Tibial nerve (tissue), 4 donors: ENCODE measurements at regions not wholly inside any gene's neighbourhood (a gene's known extent, or its start where the extent isn't known, plus 50 kb on each side); places are given as distances from the start of the nearest gene placed in this dataset.

Experiments
- DNase-seq, 2 donors: peaks; one replicate each; pipeline ENCODE4 v3.0.0-alpha.2; 2019; ENCODE audit warnings: low spot score in 2 of 2
- H3K27ac ChIP-seq, 4 donors: fragments of 200-600 bp; sonication (generic) in 3 of 4; one replicate each; pipeline ENCODE4 v1.5.1; 2017 to 2019; ENCODE audit warnings: mild to moderate bottlenecking in 1 of 4
- H3K27me3 ChIP-seq, 2 donors: fragments of 200-600 bp; sonication (generic) in 1 of 2; one replicate each; pipeline versions ENCODE4 v1.5.1 to v1.6.0; 2017 to 2019
- H3K36me3 ChIP-seq, 3 donors: fragments of 200-600 bp; sonication (generic); one replicate each; pipeline ENCODE4 v1.5.1; 2018 to 2019
- H3K4me1 ChIP-seq, 4 donors: fragments of 200-600 bp; sonication (generic) in 3 of 4; one replicate each; pipeline ENCODE4 v1.5.1; 2017 to 2019
- H3K4me3 ChIP-seq, 4 donors: fragments of 200-600 bp; sonication (generic) in 3 of 4; one replicate each; pipeline ENCODE4 v1.5.1; 2017 to 2019; ENCODE audit warnings: mild to moderate bottlenecking in 1 of 4, moderate library complexity in 1 of 4
- H3K9me3 ChIP-seq, 4 donors: fragments of 200-600 bp; sonication (generic) in 3 of 4; one replicate each; pipeline ENCODE4 v1.5.1; 2017 to 2019
- EP300 ChIP-seq, 2 donors: sonication (generic); formaldehyde crosslinking; IDR thresholded peaks; one replicate each; pipeline ENCODE4 v1.6.1; 2017; ENCODE audit warnings: antibody characterized with exemption in 2 of 2, mild to moderate bottlenecking in 1 of 2
- POLR2A ChIP-seq, 2 donors: fragments of 450-650 bp; IDR thresholded peaks; one replicate each; pipeline ENCODE4 v1.6.1; 2017; ENCODE audit warnings: antibody characterized with exemption in 2 of 2, mild to moderate bottlenecking in 2 of 2, moderate library complexity in 2 of 2
- WGBS, 2 donors: methylation state at CpG; one replicate each; pipeline ENCODE4 v1.1.5; 2018; 5-methylcytosine and 5-hydroxymethylcytosine counted together
- TF ChIP-seq, protein P1 (sequence below), 5 experiments: fragments of 200-600 bp in 3 of 5; fragments of 450-650 bp in 2 of 5; sonication (generic) in 3 of 5; IDR thresholded peaks; one replicate each; pipeline ENCODE4 v1.5.1; 2016 to 2019; ENCODE audit warnings: antibody characterized with exemption in 5 of 5, mild to moderate bottlenecking in 3 of 5, moderate library complexity in 2 of 5

DNA sequence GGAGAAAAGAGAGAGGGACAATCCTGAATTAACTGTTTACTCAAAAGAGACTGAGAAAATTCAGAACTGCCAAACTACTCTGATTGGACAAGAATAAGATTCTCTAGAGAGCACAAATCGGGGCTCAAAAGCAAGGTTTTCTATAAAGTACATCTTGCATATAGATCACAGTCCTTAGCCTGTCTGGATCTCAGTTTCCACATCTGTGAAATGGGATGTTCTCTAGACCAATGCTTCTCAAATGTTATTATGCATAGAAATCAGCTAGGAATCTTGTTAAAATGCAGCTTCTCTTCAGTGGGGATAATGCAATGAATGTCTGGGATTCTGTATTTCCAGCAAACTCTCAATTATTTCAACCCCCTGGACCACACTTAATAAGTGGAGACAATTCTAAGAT lies 231.6 kb downstream of the ESM1 start:
- peaks cover 0 to 2% (median 0%) of the 10 kb centered on the region in 4 donors for H3K4me1 ChIP-seq
- no peaks in the 10 kb centered on the region for H3K36me3 ChIP-seq
- TF ChIP-seq, protein P1, sequence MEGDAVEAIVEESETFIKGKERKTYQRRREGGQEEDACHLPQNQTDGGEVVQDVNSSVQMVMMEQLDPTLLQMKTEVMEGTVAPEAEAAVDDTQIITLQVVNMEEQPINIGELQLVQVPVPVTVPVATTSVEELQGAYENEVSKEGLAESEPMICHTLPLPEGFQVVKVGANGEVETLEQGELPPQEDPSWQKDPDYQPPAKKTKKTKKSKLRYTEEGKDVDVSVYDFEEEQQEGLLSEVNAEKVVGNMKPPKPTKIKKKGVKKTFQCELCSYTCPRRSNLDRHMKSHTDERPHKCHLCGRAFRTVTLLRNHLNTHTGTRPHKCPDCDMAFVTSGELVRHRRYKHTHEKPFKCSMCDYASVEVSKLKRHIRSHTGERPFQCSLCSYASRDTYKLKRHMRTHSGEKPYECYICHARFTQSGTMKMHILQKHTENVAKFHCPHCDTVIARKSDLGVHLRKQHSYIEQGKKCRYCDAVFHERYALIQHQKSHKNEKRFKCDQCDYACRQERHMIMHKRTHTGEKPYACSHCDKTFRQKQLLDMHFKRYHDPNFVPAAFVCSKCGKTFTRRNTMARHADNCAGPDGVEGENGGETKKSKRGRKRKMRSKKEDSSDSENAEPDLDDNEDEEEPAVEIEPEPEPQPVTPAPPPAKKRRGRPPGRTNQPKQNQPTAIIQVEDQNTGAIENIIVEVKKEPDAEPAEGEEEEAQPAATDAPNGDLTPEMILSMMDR (IDR thresholded peaks at IDR 0.05), result no peak
- no peak for TF ChIP-seq EP300 (IDR thresholded peaks at IDR 0.05)
- no peak for TF ChIP-seq POLR2A (IDR thresholded peaks at IDR 0.05)
- no peaks in the 10 kb centered on the region for H3K9me3 ChIP-seq
- DNase-seq, result no peak
- H3K4me3 ChIP-seq, result no peak overlapping the region
- WGBS, 2 donors, result 96 to 100% methylated on average over 1 of the region's 1 CpG
- no peak overlapping the region for H3K27ac ChIP-seq
- H3K27me3 ChIP-seq, result no peaks in the 10 kb centered on the region

DNA sequence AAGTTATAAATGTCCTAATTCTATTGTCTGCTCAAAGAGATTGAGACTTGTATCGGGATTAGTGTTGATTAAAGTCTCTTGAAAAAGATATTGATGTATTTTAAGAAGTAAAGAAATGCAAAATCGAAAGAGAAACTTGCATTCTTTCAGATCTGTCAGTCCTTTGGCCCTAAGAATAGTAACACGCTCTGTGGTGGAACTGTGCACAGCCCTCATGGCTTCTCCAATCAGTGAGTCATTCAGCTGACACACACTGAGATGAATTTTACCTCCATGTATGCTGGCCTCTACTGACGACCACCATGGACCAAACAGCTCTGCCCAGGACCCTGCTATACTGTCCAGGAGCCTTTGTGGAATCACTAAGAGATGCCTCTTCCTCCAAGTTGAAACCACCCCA lies 232.4 kb downstream of the ESM1 start:
- Histone ChIP-seq H3K4me3 (no peak overlapping the region), H3K4me1 (peaks cover 0 to 2% (median 0%) of the 10 kb centered on the region in 4 donors), H3K9me3 (no peaks in the 10 kb centered on the region), H3K36me3 (no peaks in the 10 kb centered on the region), H3K27me3 (no peaks in the 10 kb centered on the region), H3K27ac (no peak overlapping the region)
- no peak for TF ChIP-seq EP300 (IDR thresholded peaks at IDR 0.05)
- TF ChIP-seq, protein P1 (IDR thresholded peaks at IDR 0.05), result no peak
- no peak for TF ChIP-seq POLR2A (IDR thresholded peaks at IDR 0.05)
- no peak for DNase-seq
- 38 to 48% methylated on average over 4 of the region's 4 CpGs for WGBS, 2 donors

DNA sequence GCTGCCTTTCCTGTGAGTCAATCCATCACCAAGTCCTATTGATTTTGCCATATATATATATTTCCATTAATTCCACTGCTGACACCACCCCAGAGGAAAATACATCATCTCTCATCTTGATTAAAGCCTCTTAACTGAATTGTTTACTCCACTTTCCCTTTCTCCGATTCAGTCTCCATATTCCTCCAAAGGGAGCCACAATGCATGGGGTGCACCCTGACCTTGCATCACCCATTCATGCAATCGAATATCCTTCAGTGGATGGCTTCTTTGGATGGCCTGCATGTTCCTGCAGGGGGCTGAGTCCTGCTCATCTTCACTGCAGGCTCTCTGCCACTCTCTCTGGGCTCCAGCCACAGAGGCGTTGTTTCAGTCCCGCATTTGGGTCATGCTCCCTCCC lies 231.0 kb downstream of the SNX18 start:
- 93 to 99% methylated on average over 4 of the region's 4 CpGs for WGBS, 2 donors
- Histone ChIP-seq H3K27ac (no peak overlapping the region), H3K27me3 (no peaks in the 10 kb centered on the region), H3K4me1 (peaks cover 0 to 20% (median 13%) of the 10 kb centered on the region in 4 donors), H3K4me3 (no peak overlapping the region), H3K9me3 (no peaks in the 10 kb centered on the region), H3K36me3 (no peaks in the 10 kb centered on the region)
- DNase-seq, result no peak
- TF ChIP-seq, protein P1 (IDR thresholded peaks at IDR 0.05), result no peak
- TF ChIP-seq POLR2A (IDR thresholded peaks at IDR 0.05), result no peak
- TF ChIP-seq EP300 (IDR thresholded peaks at IDR 0.05), result no peak

DNA sequence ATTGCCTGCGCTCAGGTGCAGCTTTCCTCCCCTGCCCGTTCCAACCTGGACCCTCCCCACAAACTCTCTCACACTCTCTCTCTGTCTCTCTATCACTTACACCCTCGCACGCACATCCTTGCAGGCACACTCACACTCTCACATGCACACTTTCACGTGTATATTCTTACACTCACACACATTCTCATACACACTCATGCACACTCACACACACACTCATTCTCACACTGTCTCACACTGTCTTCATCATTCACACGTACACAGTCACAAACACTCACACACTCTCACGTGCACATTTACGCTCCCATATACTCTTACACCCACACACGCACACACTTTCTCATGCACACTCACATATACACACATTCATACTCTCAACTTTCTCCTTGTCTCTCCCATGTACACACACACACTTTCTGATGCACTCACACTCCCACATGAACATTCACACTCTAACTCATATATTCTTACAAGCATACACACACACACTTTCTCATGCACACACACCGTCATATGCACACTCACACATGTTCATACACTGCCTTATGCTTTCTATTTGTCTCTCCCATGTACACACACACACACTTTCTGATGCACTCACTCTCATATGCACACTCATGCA lies 229.3 kb downstream of the SNX18 start:
- TF ChIP-seq POLR2A (IDR thresholded peaks at IDR 0.05), result no peak
- no peak for TF ChIP-seq EP300 (IDR thresholded peaks at IDR 0.05)
- TF ChIP-seq, protein P1 (IDR thresholded peaks at IDR 0.05), result no peak
- DNase-seq, result no peak
- H3K36me3 ChIP-seq, result no peaks in the 10 kb centered on the region
- peaks cover 0 to 33% (median 21%) of the 10 kb centered on the region in 4 donors for H3K4me1 ChIP-seq
- WGBS, 2 donors, result 93 to 95% methylated on average over 10 of the region's 10 CpGs
- H3K4me3 ChIP-seq, result no peak overlapping the region
- H3K27ac ChIP-seq, result no peak overlapping the region
- no peaks in the 10 kb centered on the region for H3K9me3 ChIP-seq
- no peaks in the 10 kb centered on the region for H3K27me3 ChIP-seq

DNA sequence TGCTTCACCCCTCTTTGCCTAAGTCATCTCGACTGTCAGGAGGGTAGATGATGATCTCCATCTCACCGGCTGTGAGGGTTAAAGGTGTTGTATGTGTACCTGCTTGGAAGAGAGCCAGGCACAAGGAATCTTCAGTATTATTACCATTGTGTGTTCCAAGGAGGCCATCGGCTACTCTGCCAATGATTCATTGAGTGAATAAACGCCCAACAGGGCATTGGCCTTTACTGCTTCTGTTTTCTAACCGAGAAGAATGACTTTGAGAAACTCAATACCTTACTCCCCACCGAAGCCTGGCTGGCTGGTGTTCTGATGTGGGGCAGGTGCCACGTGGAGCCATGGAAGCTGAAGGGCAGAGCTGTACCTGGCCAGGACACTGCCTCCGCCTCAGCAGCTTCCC lies 228.8 kb downstream of the SNX18 start:
- WGBS, 2 donors, result 92% methylated on average over 8 of the region's 8 CpGs
- no peak overlapping the region for H3K4me3 ChIP-seq
- no peak for DNase-seq
- no peak overlapping the region for H3K27ac ChIP-seq
- no peaks in the 10 kb centered on the region for H3K9me3 ChIP-seq
- TF ChIP-seq POLR2A (IDR thresholded peaks at IDR 0.05) (no peak), EP300 (IDR thresholded peaks at IDR 0.05) (no peak)
- TF ChIP-seq, protein P1 (IDR thresholded peaks at IDR 0.05), result no peak
- no peaks in the 10 kb centered on the region for H3K36me3 ChIP-seq
- peaks cover 0 to 33% (median 21%) of the 10 kb centered on the region in 4 donors for H3K4me1 ChIP-seq
- H3K27me3 ChIP-seq, result no peaks in the 10 kb centered on the region
